Hematopoietic multipotent progenitor cell treated with erythropoietin and hydrocortisone succinate and interleukin-3 and kit ligand, for 15 days (in vitro differentiated cells): ENCODE measurements at regions not wholly inside any gene's neighbourhood (a gene's known extent, or its start where the extent isn't known, plus 50 kb on each side); places are given as distances from the start of the nearest gene placed in this dataset.

Experiments used
- DNase-seq: peaks from one replicate; pipeline ENCODE4 v3.0.0-alpha.2; 2015; ENCODE audit warnings: low spot score

- DNase-seq: no peak
Measured at GRCh38 chr5:175107865-175108264, 336.1 kb downstream of the DRD1 start.

GRCh38 chr5:175107028-175107588 lies 336.9 kb downstream of the DRD1 start:
- DNase-seq: no peak

GRCh38 chr5:175104677-175105076 lies 339.3 kb downstream of the DRD1 start:
- DNase-seq: no peak

- no peak for DNase-seq
Measured at GRCh38 chr5:175103746-175104145, 340.2 kb downstream of the DRD1 start.

GRCh38 chr5:175102717-175103116 lies 341.3 kb downstream of the DRD1 start:
- no peak for DNase-seq

- no peak for DNase-seq
Measured at GRCh38 chr5:175098301-175098700, 345.7 kb downstream of the DRD1 start.

GRCh38 chr5:175096469-175097165 lies 347.4 kb downstream of the DRD1 start:
- no peak for DNase-seq

- DNase-seq: no peak
Measured at GRCh38 chr5:175094461-175094860, 349.5 kb downstream of the DRD1 start.

- no peak for DNase-seq
Measured at GRCh38 chr5:175092691-175093090, 351.3 kb downstream of the DRD1 start.

GRCh38 chr5:175088963-175089362 lies 355.0 kb downstream of the DRD1 start:
- DNase-seq: no peak

GRCh38 chr5:175082866-175083590 lies 358.6 kb downstream of the MSX2 start:
- no peak for DNase-seq

- no peak for DNase-seq
Measured at GRCh38 chr5:175082346-175082745, 358.0 kb downstream of the MSX2 start.

GRCh38 chr5:175079707-175080106 lies 355.3 kb downstream of the MSX2 start:
- no peak for DNase-seq

- DNase-seq: no peak
Measured at GRCh38 chr5:175070283-175070682, 345.9 kb downstream of the MSX2 start.

- DNase-seq: no peak
Measured at GRCh38 chr5:175060257-175060656, 335.9 kb downstream of the MSX2 start.

- no peak for DNase-seq
Measured at GRCh38 chr5:175059687-175060211, 335.4 kb downstream of the MSX2 start.

GRCh38 chr5:175056831-175057230 lies 332.4 kb downstream of the MSX2 start:
- DNase-seq: no peak

GRCh38 chr5:175054243-175054642 lies 329.9 kb downstream of the MSX2 start:
- no peak for DNase-seq

- no peak for DNase-seq
Measured at GRCh38 chr5:175052351-175052750, 328.0 kb downstream of the MSX2 start.

- no peak for DNase-seq
Measured at GRCh38 chr5:175047048-175047447, 322.7 kb downstream of the MSX2 start.

GRCh38 chr5:175045820-175046219 lies 321.4 kb downstream of the MSX2 start:
- no peak for DNase-seq

GRCh38 chr5:175037820-175038219 lies 313.4 kb downstream of the MSX2 start:
- no peak for DNase-seq

- no peak for DNase-seq
Measured at GRCh38 chr5:175035882-175036533, 311.6 kb downstream of the MSX2 start.
